Stimulated activated CD4-positive, alpha-beta T cell treated with anti-CD3 and anti-CD28 coated beads, Interleukin-4, amount 100 ng/mL, for 48 hours (primary cell): ENCODE measurements at regions not wholly inside any gene's neighbourhood (a gene's known extent, or its start where the extent isn't known, plus 50 kb on each side); places are given as distances from the start of the nearest gene placed in this dataset.
"Not testable (repeated sequence)": the region's sequence is repeated elsewhere in the genome, so short reads cannot be mapped to it uniquely, and the experiment has no call there.

Experiments
- DNase-seq, 2 donors: peaks; one replicate each; pipeline ENCODE4 v3.0.0-alpha.2; 2020; ENCODE audit warnings: low read depth in 2 of 2

DNA sequence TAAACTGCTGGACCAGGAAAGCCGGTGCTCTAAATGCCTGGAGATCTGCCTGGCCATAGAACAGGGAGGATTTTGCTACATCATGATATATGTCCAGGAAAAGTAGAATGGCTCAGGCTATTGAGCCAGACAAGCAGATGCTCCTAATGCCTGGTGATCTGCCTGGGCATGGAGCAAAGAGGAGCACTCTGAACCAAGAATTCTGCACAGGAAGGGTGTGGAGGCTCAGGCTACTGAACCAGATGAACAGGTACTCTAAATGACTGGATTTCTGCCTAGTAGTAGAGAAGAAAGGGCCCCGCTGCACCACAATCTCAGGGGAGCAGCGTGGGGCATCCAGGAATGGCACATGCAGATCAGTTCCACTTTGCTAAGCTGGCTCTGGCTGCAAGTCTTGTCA lies 607.9 kb downstream of the ANKRD50 start:
- no peak for DNase-seq

DNA sequence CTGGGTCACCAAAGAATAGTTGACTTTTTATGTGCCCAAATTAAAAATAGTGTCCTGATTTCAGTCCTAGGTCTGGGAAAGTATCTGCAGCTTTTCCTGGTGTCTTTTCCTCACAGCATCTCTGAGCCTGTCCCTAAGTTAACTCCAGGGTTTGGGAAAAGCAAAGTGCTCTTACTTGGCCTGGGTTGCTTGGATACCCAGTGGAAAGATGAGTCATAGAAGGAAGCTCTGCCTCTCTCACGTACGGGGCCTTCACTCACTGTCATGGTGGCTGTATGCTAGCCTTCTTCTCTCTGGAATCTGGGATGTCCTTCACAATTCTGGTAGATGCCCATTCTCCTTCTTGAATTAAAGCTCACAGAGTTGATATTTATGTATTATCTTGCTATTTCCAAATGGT lies 607.3 kb downstream of the ANKRD50 start:
- DNase-seq, result no peak

DNA sequence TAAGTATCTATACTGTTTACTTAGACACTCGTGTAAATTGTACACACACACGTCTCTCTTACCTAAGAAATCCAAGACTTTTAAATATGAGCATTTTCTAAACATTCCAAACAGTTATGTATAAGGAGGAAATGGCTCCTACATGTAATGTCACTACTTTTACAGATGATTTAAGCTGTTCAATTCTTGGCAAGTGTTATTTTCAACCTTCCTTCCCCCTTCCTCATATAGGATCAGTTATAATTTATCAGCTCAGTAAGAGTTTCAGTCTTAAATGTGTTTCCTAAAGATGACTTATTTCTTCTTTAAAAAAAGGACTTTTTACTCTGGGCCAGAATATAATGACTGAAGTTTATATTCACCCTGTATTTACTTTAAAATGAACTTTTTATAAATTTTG lies 601.1 kb downstream of the ANKRD50 start:
- no peak for DNase-seq

DNA sequence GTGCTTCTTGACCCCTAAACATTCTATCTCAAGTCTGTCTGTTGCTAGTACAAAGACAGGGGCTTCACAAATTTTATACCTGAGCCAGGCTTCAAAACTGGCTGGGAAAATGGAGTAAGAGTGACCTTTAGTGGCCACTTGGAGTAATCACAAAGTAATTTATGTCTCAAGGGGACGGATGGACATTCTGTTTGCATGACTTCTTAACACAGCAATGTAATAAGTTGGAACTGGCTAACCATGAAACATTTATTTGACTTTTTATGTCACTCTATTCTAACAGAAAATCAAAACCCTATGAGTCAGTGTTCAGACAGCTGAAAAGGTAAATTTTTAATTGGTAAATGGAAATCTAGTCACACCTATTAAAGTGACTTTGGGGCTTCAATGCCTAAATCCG lies 600.6 kb downstream of the ANKRD50 start:
- no peak for DNase-seq

DNA sequence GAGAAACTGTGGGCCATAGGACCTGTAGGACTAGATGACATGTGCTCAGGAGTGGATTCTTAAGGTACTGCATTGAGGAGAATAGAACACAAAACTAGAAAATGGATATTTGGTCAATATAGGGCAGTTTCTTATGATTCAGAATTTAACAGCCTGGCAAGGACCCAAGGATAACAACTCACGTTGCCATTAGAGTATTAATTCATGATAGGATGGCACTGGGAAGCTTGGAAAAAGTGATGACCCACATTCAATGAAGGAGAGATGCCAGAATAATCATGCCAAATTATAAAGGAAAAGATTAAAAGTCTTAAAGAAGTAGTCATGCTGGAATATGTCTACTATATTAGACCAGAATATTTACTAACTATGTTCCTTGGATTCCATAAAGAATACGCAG lies 594.5 kb downstream of the ANKRD50 start:
- no peak for DNase-seq

DNA sequence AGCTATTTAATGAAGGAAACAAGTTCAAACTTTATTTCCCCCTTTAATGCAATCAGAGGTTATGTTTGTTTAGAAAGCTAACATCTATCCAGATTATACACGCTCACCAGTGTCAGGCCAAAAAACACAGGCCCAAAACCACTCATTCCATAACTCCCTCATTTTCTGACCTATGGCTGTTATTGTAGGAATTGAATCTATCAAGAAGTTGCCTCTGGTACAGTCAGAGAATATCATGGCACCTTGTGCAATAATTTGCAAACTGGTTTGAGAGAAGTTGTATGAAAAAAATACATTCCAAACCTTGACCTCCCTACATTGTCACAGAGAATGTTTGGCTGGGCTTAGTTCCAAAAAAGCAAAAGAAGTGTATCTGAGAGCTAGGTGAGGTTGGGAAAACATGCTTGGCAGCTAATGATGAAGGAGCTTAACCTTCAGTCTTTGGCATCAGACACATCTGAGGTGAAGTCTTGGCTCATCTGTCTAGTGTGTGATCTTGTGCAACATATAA lies 591.0 kb downstream of the ANKRD50 start:
- no peak for DNase-seq

DNA sequence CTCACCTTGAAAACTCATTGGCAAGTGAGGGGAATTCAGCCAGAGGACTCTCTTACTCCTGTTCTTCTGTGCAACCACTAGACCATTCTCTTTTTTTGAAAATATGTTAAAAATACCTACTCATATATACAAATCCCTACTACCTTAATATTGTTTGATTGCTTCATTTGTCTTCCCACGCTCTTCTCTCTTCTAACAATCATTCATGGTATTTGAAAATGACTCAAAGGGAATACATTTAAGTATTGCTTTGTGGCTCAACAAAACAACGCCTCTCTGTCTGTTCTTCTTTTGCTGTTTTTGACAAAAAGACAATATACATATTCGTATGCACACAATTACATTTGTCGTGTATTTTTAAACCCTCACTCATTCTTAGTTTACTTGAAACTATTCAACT lies 589.4 kb downstream of the ANKRD50 start:
- no peak for DNase-seq

DNA sequence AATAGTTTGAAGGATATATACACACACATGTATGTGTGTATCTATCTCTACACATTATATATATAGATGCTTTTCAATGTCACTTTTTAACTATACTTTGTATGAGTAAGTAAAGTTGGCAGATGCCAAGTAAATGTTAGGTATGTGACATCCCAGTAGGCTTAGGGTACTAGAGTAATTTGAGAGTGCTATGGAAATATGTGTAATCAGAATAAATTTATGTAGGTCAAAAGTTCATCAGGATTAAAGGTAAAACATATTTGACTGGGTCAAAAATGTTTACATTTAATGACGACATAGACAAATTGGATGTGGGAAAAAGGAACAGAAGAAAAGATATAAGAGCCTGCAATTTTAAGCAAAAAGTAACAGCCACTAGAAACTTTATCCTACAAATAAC lies 588.8 kb downstream of the ANKRD50 start:
- DNase-seq, result no peak

DNA sequence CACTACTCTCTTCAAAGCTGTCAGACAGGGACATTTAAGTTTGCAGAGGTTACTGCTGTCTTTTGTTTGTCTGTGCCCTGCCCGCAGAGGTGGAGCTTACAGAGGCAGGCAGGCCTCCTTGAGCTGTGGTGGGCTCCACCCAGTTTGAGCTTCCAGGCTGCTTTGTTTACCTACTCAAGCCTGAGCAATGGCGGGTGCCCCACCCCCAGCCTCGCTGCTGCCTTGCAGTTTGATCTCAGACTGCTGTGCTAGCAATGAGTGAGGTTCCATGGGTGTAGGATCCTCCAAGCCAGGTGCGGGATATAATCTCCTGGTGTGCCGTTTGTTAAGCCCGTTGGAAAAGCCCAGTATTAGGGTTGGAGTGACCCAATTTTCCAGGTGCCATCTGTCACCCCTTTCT lies 581.2 kb downstream of the ANKRD50 start:
- DNase-seq, result not testable (repeated sequence)

DNA sequence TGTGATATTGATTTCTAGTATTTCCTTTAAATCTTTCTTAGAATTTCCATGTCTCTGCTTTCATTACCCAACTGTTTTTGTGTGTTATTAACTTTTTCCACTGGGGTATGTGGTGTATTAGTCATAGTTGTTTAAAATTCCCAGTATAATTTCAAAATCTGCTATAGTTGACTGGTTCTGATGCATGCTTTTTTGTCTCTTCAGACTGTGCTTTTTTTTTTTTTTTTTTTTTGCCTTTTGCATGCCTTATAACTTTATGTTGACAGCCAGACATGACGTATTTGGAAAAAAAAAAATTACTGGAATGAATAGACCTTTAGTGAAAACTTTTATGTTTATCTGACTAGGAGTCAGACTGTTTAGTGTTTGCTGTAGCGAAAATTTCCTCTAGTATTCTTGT lies 580.4 kb downstream of the ANKRD50 start:
- DNase-seq, result no peak

DNA sequence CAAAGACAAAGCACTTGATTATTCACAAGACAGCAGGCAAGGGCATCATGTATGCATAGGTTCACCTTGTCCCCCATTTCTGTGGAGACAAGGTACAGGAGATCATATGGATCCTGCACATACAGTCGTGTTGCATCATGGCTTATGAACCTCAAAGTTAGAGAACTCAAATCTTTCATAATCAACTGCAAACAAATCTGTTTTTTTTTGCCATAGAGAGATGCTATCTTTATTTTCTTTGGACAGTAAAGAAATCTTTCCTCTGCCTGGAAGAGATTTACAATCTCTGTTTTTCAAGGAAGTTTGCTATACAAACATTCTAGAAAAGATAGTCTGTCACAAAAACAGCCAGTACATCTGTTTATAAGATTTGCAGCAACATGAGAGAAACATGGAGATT lies 578.8 kb downstream of the ANKRD50 start:
- DNase-seq, result no peak

DNA sequence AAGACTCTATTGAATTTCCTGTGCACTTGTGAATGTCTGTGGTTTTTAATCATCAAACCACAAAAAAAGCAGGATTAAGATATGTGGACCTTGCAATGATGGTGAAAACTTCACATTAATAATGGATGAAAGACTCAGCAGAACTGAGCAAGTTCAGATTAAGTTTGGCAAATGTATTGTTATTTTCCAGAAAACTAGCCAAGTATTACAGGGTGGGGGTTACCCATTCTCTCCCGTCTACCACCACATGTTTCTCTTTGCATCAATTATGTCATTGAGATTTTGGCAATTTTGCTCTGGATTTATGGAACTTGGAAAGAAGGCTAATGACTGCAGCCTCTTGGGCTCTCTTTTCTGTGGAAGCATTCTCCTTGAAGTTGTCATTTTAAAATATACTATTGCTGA lies 577.1 kb downstream of the ANKRD50 start:
- no peak for DNase-seq

DNA sequence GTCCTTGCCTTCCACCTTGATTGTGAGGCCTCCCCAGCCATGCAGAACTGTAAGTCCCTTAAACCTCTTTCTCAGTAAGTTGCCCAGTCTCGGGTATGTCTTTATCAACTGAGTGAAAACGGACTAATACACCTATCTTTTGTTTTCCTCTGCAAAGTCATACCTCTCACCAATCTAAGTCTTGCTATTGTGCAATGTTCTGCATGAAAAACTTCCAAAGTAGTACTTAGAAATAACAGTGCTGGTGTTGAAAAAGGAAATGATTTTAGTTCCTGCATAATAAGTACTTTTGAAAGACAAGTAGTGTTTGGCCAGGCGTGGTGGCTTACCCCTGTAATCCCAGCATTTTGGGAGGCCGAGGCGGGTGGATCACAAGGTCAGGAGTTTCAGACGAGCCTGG lies 573.5 kb downstream of the ANKRD50 start:
- no peak for DNase-seq

DNA sequence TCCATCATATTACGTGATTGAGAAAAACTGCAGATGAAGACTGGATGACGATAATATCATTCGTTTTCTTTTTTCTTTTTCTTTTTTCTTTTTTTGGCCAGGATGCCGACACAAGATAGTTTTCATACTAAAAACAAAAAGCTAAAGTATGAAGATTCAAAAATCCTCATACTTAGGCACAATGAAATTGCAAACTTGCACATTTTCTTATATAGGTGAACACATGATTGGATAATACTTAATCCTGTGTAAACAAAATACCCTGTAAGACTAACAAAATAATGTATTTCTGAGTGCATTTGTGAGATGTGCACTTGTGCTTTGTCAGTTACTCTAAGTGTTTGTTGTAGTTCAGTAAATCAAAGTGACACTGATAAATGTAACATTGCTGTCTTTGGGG lies 568.9 kb downstream of the ANKRD50 start:
- no peak for DNase-seq

DNA sequence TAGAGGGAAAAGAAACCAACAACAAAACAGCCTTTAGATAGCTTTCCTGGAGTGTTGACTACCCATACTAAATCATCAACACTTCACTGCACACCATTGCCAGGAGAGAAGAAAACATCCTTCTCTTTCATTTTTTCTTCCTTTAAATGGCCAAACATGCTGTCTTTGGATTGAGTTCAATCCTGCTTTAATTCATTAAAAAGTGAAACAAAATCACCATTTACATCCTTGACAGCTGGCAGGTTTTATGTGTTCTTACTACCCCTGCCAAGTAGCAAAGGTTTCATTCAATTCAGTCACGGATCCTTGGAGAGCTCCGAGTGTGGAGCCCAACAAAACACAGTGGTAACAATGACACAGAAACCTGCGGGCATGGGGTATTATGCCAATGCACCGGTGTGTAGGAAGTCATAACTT lies 568.3 kb downstream of the ANKRD50 start:
- DNase-seq, result no peak

DNA sequence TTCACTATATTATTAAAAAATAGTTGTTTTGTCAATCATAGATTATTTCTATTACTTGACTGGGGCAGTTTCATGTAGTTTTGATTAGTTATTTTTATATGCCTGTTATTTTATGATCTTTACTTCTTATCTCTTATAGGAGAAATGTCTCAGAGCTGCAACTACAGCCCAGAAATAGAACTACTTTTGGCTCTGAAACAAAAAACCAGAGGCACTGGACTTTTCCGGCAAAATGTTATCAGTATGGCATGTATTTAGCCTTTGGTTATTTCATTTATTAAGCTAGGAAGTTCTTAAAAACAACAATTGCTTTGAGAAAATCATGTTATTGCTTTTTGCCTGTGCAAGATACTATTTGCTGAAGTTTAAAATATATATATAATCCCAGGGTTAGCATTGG lies 566.5 kb downstream of the ANKRD50 start:
- DNase-seq, result no peak

DNA sequence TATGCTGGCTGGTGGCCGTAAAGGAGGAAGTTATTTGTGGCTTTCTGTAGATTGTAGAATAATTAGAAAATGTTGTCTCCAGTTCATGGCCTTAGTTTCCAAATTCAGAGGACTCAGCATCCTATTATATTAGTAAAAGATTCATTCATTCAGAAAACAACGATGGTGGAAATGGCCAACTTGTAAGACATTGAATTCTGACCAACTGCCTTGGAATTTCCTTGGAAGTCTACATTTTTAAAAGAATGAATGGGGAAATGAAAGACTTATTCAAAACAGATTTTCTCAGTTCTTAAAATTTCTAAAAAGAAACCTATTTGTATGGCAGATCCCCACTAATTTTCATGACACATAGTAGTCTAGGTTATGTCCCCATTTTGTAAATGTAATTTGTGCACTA lies 561.5 kb downstream of the ANKRD50 start:
- DNase-seq, result no peak

DNA sequence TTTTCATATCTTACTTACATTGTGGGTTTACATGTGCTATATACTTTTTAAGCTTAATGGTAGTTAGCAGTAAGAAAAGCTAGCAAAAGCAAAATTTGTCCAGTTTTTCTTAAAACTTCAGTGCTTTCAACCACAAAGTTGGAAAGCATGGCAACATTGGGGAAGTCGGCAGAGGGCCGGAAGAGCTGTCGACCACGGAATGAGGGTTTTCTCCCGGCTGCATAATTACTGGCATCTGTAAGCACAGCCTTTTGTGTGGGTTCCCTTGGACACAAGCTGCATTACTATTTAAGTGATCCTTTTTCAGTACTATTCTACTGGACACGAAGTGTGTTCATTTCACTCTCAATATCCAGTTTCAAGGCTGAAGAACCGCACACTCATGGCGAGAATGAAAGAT lies 560.4 kb downstream of the ANKRD50 start:
- no peak for DNase-seq

DNA sequence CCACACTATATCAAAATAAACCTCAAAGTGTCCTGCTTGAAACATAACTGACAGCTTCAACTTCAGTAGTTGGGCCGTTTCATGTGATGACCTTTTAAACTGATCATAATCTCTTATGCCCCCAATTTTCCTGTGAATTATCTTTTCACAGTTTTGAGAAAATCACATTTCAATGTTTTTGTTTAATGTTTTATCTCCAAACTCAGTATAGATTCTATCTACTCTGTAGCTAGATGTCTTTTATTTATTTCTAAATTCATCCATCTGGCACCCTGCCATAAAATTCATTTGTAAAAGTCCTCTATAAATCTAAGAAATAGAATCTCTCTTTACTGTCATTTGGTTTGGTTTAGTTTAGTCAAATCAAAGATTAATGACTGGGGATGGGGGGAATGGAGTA lies 557.3 kb downstream of the ANKRD50 start:
- no peak for DNase-seq

DNA sequence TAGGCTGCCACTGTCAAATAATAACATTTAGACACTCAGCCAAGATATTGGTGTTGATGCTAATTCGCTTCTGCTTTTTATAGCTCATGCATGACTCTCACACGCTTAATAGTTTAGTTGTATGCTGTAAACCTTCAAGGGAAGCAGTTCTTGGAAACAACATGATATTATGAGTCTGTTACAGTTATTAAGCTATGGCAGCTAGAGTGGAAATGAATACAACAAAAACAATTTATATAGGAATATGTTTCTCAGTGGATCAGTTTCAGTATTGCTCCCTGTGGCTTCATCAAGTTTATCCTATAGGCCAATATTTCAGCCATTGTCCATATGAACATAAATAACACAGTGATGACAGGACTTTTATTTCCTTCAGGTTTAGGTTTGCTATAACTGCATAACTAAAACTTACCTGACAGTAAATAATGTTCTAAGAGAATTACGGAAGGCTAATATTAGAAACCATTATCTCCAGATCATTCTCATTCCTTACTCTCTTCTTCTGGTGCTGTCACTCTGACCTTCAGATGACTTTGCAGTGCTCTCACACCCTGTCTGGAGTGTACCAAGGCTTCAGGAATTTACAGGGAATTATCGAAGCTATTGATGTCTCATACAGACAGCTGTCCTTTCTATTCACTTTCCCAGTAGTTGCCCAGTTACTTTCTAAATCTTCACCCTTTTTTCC lies 555.0 kb downstream of the ANKRD50 start:
- no peak for DNase-seq

DNA sequence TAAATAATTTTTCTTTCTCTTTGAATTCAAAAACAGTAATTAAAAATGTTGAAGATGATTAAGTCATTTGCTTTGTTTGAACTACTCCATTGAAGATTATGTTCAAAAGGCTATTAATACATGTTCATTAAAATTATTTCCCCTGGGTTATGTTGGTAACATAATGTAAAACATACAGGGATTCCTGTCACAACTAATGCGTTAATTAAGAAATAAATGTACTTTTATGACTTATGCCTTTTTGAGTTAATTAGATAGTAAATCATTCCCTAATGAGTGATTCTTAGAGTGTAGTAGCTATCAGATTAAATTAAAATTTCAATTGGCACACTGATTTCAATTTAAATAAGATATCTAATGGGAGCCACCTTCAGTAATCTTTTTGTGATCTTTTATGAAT lies 549.1 kb downstream of the ANKRD50 start:
- no peak for DNase-seq

DNA sequence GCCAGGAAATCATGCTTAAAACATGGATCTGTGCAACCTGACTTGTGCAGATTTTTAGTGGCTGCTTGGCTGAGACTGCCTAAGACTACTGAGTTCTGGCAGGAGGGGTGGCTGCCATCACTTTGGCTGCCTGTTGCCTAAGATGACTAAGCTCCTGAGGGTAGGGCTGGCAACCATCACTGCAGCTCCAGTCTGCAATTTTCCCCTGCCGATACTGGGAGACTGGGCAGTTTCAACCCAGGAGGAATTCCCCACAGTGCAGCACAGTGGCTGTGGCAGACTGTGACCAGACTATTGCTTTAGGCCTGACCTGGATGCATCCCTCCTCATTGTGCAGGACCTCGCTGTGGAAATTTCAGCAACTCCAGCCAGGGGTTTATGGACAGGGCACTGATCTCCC lies 544.9 kb downstream of the ANKRD50 start:
- no peak for DNase-seq

DNA sequence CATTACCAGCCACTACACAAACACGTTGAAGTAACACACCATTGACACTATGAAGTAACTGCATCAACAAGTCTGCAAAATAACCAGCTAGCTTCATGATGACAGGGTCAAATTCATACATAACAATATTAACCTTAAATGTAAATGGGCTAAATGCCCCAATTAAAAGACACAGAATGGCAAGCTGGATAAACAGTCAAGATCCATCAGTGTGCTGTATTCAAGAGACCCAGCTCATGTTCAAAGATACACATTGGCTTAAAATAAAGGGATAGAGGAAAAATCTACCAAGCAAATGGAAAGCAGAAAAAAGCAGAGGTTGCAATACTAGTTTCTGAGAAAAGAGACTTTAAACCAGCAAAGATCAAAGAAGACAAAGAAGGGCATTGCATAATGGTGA lies 543.0 kb downstream of the ANKRD50 start:
- DNase-seq, result not testable (repeated sequence)

DNA sequence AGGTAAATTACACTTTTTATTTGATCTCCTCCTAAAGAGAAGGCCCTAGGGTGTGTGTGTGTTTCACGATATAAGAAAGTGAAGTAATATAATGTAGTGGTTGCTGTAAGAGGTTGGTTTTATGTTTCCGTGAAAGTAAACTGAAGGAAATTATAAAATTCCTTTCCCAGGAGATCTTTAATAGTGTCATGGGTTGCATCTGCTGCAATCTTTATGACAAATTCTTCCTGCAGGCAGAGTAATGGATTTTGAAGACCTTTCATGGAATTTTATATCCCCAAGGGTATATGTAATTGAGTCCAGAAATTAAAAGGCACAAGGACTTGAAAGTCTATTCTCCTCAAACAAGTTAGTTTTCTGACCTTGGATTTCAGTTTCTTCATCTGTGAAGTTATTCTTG lies 538.6 kb downstream of the ANKRD50 start:
- DNase-seq, result no peak
